Nephron (organoid): ENCODE measurements at regions not wholly inside any gene's neighbourhood (a gene's known extent, or its start where the extent isn't known, plus 50 kb on each side); places are given as distances from the start of the nearest gene placed in this dataset.

Experiments
- H3K27ac Mint-ChIP-seq, 3 experiments: 2 replicates each; pipeline ENCODE4 v1.8.0; 2020; ENCODE audit warnings: mixed read lengths in 3 of 3, mild to moderate bottlenecking in 2 of 3, moderate library complexity in 1 of 3
- H3K27me3 Mint-ChIP-seq: 2 replicates; pipeline ENCODE4 v1.8.0; 2021; ENCODE audit warnings: low read depth, mild to moderate bottlenecking, moderate library complexity, mixed read lengths
- H3K36me3 Mint-ChIP-seq: 2 replicates; pipeline ENCODE4 v1.8.0; 2020; ENCODE audit warnings: low read depth, mixed read lengths
- H3K4me1 Mint-ChIP-seq: 2 replicates; pipeline ENCODE4 v1.8.0; 2020; ENCODE audit warnings: mixed read lengths
- H3K4me3 Mint-ChIP-seq, 3 experiments: 2 replicates each; pipeline ENCODE4 v1.8.0; 2020; ENCODE audit warnings: mild to moderate bottlenecking in 3 of 3, mixed read lengths in 3 of 3, moderate library complexity in 2 of 3
- H3K9me3 Mint-ChIP-seq: 2 replicates; pipeline ENCODE4 v1.8.0; 2020; ENCODE audit warnings: mixed read lengths
- TF ChIP-seq, protein P1 (sequence below), 3 experiments: fragments of 200-600 bp; sonication (generic); IDR thresholded peaks; one replicate each; pipeline ENCODE4 v1.5.0; 2021; ENCODE audit warnings: antibody characterized with exemption in 3 of 3; ENCODE audit not compliant: unreplicated experiment in 3 of 3

DNA sequence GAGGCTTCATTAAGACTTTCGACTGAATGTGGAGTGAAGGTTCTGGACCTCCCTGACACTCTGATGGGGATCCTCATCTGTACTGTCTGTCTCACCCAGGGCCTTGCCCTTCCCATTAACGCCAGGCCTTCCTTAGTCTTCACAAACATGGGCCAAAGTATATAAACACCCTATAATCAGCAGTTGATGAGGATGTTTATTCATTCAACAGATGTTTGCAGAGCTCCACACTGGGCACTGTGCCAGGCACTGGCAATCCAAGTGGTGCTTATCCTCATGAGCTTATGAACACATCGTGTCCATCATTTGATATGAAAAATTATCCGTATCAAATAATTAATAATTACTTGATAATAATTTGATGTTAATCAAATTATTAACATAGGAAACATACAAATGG lies 454.4 kb downstream of the FUT8 start:
- H3K4me1 Mint-ChIP-seq: peaks cover 6% of the 10 kb centered on the region
- no peaks in the 10 kb centered on the region for H3K9me3 Mint-ChIP-seq
- no peak overlapping the region for H3K4me3 Mint-ChIP-seq
- no peaks in the 10 kb centered on the region for H3K36me3 Mint-ChIP-seq
- H3K27ac Mint-ChIP-seq: no peak overlapping the region
- TF ChIP-seq, protein P1, sequence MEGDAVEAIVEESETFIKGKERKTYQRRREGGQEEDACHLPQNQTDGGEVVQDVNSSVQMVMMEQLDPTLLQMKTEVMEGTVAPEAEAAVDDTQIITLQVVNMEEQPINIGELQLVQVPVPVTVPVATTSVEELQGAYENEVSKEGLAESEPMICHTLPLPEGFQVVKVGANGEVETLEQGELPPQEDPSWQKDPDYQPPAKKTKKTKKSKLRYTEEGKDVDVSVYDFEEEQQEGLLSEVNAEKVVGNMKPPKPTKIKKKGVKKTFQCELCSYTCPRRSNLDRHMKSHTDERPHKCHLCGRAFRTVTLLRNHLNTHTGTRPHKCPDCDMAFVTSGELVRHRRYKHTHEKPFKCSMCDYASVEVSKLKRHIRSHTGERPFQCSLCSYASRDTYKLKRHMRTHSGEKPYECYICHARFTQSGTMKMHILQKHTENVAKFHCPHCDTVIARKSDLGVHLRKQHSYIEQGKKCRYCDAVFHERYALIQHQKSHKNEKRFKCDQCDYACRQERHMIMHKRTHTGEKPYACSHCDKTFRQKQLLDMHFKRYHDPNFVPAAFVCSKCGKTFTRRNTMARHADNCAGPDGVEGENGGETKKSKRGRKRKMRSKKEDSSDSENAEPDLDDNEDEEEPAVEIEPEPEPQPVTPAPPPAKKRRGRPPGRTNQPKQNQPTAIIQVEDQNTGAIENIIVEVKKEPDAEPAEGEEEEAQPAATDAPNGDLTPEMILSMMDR (IDR thresholded peaks at IDR 0.05; ENCODE audit: unreplicated experiment in 3 of 3): no peak
- no peaks in the 10 kb centered on the region for H3K27me3 Mint-ChIP-seq

DNA sequence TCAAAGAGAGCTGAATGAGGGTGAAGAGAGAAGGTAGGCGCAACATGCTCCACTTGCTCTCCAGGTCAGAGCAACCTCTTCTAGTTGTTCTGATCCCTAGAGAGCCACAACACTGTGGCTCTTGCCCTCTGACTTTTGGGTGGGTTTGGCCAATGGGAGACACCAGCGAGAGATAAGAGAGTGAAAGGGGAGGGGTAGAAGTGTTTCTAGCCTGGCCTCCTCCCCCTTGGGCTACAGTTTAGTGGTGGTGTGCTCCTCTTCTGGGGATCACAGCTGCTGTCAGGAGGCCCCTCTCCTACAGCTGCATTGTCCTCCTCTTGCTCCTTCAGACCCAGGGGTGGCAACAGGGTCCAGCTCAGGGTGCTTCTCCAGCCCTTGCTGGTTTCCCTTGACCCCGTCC lies 454.8 kb downstream of the FUT8 start:
- Mint-ChIP-seq H3K36me3 (no peaks in the 10 kb centered on the region), H3K27ac (no peak overlapping the region), H3K4me1 (peaks cover 6% of the 10 kb centered on the region), H3K9me3 (no peaks in the 10 kb centered on the region), H3K4me3 (no peak overlapping the region), H3K27me3 (no peaks in the 10 kb centered on the region)
- TF ChIP-seq, protein P1 (IDR thresholded peaks at IDR 0.05; ENCODE audit: unreplicated experiment in 3 of 3): no peak

DNA sequence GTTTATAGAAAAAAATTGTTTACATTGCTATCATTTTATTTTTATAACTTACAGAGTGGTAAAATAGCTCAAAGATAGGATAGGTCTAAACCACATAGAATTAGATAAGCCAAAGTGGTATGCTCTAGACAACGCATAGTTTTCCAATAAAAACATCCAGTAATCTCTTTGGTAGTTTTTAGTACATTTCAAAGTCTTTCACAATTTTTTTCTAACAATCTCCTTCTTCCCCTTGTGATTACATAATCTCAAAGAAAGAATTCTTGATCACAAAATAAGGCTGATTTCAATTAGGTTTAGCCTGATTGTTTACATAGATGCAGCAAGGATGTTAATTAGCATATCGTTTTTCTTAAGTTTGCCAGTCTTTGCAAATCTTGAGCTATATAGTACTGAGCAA lies 460.0 kb downstream of the FUT8 start:
- no peaks in the 10 kb centered on the region for H3K9me3 Mint-ChIP-seq
- H3K4me1 Mint-ChIP-seq: no peaks in the 10 kb centered on the region
- H3K36me3 Mint-ChIP-seq: no peaks in the 10 kb centered on the region
- no peaks in the 10 kb centered on the region for H3K27me3 Mint-ChIP-seq
- H3K4me3 Mint-ChIP-seq: no peak overlapping the region
- no peak overlapping the region for H3K27ac Mint-ChIP-seq
- TF ChIP-seq, protein P1 (IDR thresholded peaks at IDR 0.05; ENCODE audit: unreplicated experiment in 3 of 3): no peak

DNA sequence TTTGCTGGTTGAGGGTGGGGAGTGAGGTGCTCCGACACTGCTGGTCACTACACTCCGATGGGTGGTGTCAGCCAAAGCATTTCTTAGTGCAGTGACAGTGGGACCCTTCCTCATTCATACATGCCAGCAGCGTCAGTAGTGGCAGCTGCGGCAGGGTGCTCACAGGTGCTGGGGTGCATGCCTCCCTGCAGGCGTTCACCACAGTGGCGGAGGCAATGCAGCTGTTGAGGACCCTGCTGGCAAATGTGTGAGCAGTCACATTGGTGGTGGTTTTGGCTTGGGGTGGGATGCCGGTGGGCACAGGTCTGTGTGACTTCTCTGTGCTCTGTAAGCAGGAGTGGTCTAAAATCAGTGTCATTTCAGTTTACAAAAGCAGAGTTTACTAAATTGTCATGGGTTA lies 464.6 kb downstream of the FUT8 start:
- Mint-ChIP-seq H3K27me3 (no peaks in the 10 kb centered on the region), H3K9me3 (peaks cover 5% of the 10 kb centered on the region), H3K4me1 (no peaks in the 10 kb centered on the region), H3K27ac (no peak overlapping the region), H3K4me3 (no peak overlapping the region), H3K36me3 (no peaks in the 10 kb centered on the region)
- TF ChIP-seq, protein P1 (IDR thresholded peaks at IDR 0.05; ENCODE audit: unreplicated experiment in 3 of 3): no peak

DNA sequence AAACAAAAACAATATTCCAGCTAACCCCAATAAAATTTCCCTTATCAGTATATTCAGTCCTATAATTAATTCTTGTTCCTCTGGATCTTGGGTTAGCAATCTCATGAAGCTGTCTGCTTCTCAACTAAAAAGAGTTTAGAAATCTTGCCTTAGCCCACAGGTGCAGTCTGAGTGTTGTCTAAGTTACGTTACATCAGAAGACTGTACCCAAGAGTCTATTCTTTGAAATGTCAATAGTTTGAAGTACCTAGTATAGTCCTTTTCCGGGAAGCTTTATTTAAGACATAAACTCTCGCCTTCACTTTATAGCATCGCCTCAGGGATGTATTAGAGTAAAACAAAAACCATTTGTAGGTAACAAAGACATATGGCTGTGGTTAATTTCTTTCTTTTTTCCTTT lies 465.1 kb downstream of the FUT8 start:
- Mint-ChIP-seq H3K4me1 (no peaks in the 10 kb centered on the region), H3K9me3 (peaks cover 5% of the 10 kb centered on the region), H3K4me3 (no peak overlapping the region), H3K27me3 (no peaks in the 10 kb centered on the region), H3K27ac (no peak overlapping the region), H3K36me3 (no peaks in the 10 kb centered on the region)
- TF ChIP-seq, protein P1 (IDR thresholded peaks at IDR 0.05; ENCODE audit: unreplicated experiment in 3 of 3): no peak

DNA sequence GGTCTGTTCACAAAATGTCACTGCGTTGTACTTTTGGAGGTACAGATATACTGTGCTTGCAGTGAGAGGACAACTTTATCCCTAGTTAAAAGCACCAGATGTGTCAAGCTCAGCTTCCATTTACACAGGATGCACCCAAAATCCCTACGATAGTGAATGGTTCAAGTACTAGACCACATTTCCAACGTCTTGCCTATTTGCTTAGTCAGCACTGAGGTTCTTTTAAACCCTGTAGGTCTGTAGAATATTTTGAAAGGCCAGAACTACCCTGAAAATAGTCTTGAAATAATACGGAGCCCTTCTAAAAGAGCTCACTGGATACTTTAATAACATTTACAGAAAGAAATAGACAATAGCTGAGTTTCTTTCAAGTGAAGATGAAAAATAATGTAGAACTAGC lies 466.1 kb downstream of the FUT8 start:
- TF ChIP-seq, protein P1 (IDR thresholded peaks at IDR 0.05; ENCODE audit: unreplicated experiment in 3 of 3): no peak
- Mint-ChIP-seq H3K4me3 (no peak overlapping the region), H3K4me1 (no peaks in the 10 kb centered on the region), H3K27ac (no peak overlapping the region), H3K36me3 (no peaks in the 10 kb centered on the region), H3K27me3 (no peaks in the 10 kb centered on the region), H3K9me3 (peaks cover 12% of the 10 kb centered on the region)
